Fibroblast of villous mesenchyme (primary cell): ENCODE measurements at regions not wholly inside any gene's neighbourhood (a gene's known extent, or its start where the extent isn't known, plus 50 kb on each side); places are given as distances from the start of the nearest gene placed in this dataset.

Source experiments
- DNase-seq: peaks from one replicate; pipeline ENCODE4 v3.0.0-alpha.2; 2010; ENCODE audit warnings: low read depth
- H3K4me3 ChIP-seq: 2 replicates; pipeline ENCODE4 v1.5.1; 2011; ENCODE audit warnings: low read depth, mild to moderate bottlenecking, low read length
- TF ChIP-seq, protein P1 (sequence below): IDR thresholded peaks from 2 replicates; pipeline ENCODE4 v1.5.1; 2012; ENCODE audit warnings: low read depth, mild to moderate bottlenecking, low read length; ENCODE audit not compliant: insufficient read depth

- TF ChIP-seq, protein P1, sequence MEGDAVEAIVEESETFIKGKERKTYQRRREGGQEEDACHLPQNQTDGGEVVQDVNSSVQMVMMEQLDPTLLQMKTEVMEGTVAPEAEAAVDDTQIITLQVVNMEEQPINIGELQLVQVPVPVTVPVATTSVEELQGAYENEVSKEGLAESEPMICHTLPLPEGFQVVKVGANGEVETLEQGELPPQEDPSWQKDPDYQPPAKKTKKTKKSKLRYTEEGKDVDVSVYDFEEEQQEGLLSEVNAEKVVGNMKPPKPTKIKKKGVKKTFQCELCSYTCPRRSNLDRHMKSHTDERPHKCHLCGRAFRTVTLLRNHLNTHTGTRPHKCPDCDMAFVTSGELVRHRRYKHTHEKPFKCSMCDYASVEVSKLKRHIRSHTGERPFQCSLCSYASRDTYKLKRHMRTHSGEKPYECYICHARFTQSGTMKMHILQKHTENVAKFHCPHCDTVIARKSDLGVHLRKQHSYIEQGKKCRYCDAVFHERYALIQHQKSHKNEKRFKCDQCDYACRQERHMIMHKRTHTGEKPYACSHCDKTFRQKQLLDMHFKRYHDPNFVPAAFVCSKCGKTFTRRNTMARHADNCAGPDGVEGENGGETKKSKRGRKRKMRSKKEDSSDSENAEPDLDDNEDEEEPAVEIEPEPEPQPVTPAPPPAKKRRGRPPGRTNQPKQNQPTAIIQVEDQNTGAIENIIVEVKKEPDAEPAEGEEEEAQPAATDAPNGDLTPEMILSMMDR, result no peak
- DNase-seq, result no peak
- H3K4me3 ChIP-seq, result no peak overlapping the region
Measured at GRCh38 chr9:95770653-95771131, 104.8 kb upstream of the ERCC6L2 start.

- H3K4me3 ChIP-seq, result no peak overlapping the region
- TF ChIP-seq, protein P1, result no peak
- no peak for DNase-seq
Measured at GRCh38 chr9:95769909-95770433, 105.5 kb upstream of the ERCC6L2 start.

- DNase-seq, result no peak
- TF ChIP-seq, protein P1, result no peak
- H3K4me3 ChIP-seq, result no peak overlapping the region
Measured at GRCh38 chr9:95769473-95769872, 106.0 kb upstream of the ERCC6L2 start.

DNA sequence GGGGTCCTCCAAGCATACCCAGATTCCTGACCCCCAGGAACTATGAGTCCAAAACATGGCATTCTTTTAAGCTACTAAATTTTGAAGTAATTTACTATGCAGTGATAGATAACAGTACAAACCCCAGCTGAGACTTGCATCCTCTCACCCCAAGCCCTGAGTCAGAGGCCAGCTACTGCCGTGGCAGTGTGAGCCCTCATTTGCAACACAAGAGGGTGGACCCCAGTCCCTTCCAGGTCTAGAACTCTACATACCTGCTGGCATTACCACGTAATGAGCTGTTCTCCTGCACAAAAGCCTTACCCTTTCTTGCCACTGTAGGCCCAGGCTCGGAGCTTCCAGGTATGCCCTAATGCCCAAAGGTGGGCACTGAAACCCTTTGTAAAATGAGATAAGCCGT, 108.6 kb upstream of the ERCC6L2 start:
- H3K4me3 ChIP-seq, result no peak overlapping the region
- no peak for DNase-seq
- TF ChIP-seq, protein P1, result no peak

DNA sequence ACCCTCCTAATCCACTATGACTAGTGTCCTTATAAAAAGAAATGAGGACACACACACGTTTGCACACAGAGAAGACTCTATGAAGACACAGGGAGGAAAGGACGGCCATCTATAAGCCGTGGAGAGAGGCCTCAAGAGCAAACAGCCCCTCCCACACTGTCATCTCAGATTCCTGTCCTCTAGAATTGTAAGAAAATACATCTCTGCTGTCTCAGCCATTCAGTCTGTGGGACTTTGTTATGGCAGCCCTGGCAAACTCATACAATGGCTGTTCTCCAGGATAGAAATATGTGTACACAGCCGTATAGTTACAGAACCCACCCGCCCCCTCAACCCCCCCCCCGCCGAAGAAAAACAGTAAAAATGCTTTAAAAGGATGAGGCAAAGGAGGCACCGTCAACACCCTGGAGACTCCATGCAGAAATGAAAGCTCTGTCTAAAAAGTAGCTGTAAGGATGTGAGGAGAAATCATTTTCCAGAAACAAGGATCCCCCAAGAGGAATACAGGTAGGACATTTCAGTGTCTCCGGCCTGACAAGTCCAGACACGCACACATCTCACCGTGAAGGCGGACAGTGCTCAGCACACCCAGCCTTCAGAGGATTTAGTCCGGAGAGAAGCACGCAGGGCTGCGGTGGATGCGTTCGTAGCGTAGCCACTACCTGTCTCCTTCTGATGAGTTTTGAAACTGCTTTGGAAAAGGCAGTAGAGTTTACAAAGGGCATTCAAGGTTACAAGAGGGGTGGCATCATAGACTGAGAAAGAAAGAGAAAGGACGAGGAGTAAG, 110.8 kb upstream of the ERCC6L2 start:
- DNase-seq, result no peak
- TF ChIP-seq, protein P1, result no peak
- H3K4me3 ChIP-seq, result peak overlapping the region; percentile 32

DNA sequence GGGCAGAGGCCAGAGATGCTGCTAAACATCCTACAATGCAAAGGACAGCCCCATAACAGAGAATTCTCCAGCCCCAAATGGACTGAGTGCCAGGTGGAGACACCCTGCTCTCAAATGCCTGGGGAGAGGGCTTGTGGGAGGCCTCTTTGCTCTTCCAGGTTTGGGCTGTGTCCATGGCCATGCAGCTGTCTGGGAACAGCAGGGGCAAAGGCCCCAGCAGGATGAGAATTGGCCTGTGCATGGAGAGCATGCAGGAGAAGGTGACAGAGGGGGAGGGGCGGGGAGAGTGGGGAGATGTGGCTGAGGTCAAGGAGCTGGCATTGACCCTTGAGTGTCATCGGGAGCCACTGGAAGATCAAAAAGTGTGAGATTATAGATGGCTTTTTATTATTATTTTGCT, 111.5 kb upstream of the ERCC6L2 start:
- no peak overlapping the region for H3K4me3 ChIP-seq
- DNase-seq, result no peak
- TF ChIP-seq, protein P1, result no peak
